Mesothelial cell of epicardium (in vitro differentiated cells): ENCODE measurements at regions not wholly inside any gene's neighbourhood (a gene's known extent, or its start where the extent isn't known, plus 50 kb on each side); places are given as distances from the start of the nearest gene placed in this dataset.

Source experiments
- DNase-seq, 2 experiments: peaks; one replicate each; pipeline ENCODE4 v3.0.0; 2021; ENCODE audit warnings: low spot score in 2 of 2; ENCODE audit not compliant: unreplicated experiment in 2 of 2
- H3K27ac Mint-ChIP-seq: 2 replicates; pipeline ENCODE4 v1.8.0; 2021; ENCODE audit warnings: mixed read lengths
- H3K27me3 Mint-ChIP-seq: 2 replicates; pipeline ENCODE4 v1.8.0; 2021; ENCODE audit warnings: low read depth, mixed read lengths
- H3K36me3 Mint-ChIP-seq: 2 replicates; pipeline ENCODE4 v1.8.0; 2021; ENCODE audit warnings: mixed read lengths
- H3K4me1 Mint-ChIP-seq: 2 replicates; pipeline ENCODE4 v1.8.0; 2021; ENCODE audit warnings: mixed read lengths
- H3K4me3 Mint-ChIP-seq: 2 replicates; pipeline ENCODE4 v1.8.0; 2021; ENCODE audit warnings: mild to moderate bottlenecking, moderate library complexity, mixed read lengths
- H3K9me3 Mint-ChIP-seq: 2 replicates; pipeline ENCODE4 v1.8.0; 2021; ENCODE audit warnings: mixed read lengths
- TF ChIP-seq, protein P1 (sequence below): fragments of 200-600 bp; sonication (generic); IDR thresholded peaks from one replicate; pipeline ENCODE4 v1.5.0; 2021; ENCODE audit warnings: antibody characterized with exemption; ENCODE audit not compliant: unreplicated experiment

- Mint-ChIP-seq H3K4me3 (no peak overlapping the region), H3K27me3 (no peaks in the 10 kb centered on the region), H3K27ac (no peak overlapping the region), H3K4me1 (no peaks in the 10 kb centered on the region), H3K9me3 (peaks cover 25% of the 10 kb centered on the region), H3K36me3 (peaks cover 5% of the 10 kb centered on the region)
- TF ChIP-seq, protein P1, sequence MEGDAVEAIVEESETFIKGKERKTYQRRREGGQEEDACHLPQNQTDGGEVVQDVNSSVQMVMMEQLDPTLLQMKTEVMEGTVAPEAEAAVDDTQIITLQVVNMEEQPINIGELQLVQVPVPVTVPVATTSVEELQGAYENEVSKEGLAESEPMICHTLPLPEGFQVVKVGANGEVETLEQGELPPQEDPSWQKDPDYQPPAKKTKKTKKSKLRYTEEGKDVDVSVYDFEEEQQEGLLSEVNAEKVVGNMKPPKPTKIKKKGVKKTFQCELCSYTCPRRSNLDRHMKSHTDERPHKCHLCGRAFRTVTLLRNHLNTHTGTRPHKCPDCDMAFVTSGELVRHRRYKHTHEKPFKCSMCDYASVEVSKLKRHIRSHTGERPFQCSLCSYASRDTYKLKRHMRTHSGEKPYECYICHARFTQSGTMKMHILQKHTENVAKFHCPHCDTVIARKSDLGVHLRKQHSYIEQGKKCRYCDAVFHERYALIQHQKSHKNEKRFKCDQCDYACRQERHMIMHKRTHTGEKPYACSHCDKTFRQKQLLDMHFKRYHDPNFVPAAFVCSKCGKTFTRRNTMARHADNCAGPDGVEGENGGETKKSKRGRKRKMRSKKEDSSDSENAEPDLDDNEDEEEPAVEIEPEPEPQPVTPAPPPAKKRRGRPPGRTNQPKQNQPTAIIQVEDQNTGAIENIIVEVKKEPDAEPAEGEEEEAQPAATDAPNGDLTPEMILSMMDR: no peak
- DNase-seq: no peak
Observed at GRCh38 chr13:65488606-65489005, 1741.5 kb downstream of the PCDH9 start.

- Mint-ChIP-seq H3K4me1 (peaks cover 11% of the 10 kb centered on the region), H3K4me3 (no peak overlapping the region), H3K9me3 (peaks cover 20% of the 10 kb centered on the region), H3K27me3 (no peaks in the 10 kb centered on the region), H3K27ac (no peak overlapping the region), H3K36me3 (peaks cover 6% of the 10 kb centered on the region)
- TF ChIP-seq, protein P1: no peak
- DNase-seq: no peak
Observed at GRCh38 chr13:65479692-65480091, 1750.4 kb downstream of the PCDH9 start.

DNA sequence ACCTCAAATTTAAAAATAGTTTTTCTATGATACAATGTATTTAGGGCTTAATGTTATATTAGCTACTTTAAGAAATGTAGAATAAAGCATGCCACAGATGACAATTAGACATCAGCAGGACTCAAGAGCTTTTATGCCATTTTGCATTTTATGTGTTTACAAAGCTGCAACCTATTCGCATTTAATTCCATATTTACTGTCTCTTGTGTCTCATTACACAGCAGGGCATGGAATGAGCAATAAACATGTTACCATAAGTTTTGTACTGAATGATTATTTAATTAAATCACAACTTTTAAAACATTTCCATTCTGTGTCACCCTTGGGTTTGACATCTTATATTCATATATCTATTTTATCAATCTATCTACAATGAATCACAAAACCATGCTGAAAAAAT lies 1756.9 kb downstream of the PCDH9 start:
- Mint-ChIP-seq H3K36me3 (no peaks in the 10 kb centered on the region), H3K4me3 (no peak overlapping the region), H3K27me3 (no peaks in the 10 kb centered on the region), H3K27ac (no peak overlapping the region), H3K9me3 (peaks cover 26% of the 10 kb centered on the region), H3K4me1 (peaks cover 9% of the 10 kb centered on the region)
- TF ChIP-seq, protein P1: no peak
- no peak for DNase-seq

DNA sequence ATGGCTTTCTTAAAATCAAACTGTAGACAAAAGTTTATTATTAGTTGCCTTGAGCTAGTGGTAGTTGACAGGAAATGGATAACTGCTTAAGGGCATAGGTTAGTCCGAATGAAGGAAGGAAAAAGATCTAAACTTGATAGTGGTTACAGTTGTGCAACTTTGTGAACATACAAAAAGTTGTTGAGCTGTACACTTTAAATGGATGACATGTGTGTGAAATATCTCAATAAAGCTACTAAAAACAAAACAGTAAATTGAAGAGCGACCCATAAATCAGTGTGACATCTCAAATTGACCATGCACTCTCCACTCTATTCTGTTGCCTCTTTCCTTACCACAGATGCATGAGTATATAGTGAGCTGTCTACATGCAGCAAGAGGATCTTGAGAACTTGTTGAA lies 1757.8 kb downstream of the PCDH9 start:
- no peak overlapping the region for H3K4me3 Mint-ChIP-seq
- H3K9me3 Mint-ChIP-seq: peaks cover 26% of the 10 kb centered on the region
- no peak for DNase-seq
- H3K4me1 Mint-ChIP-seq: peaks cover 9% of the 10 kb centered on the region
- TF ChIP-seq, protein P1: no peak
- no peaks in the 10 kb centered on the region for H3K27me3 Mint-ChIP-seq
- H3K27ac Mint-ChIP-seq: no peak overlapping the region
- no peaks in the 10 kb centered on the region for H3K36me3 Mint-ChIP-seq

DNA sequence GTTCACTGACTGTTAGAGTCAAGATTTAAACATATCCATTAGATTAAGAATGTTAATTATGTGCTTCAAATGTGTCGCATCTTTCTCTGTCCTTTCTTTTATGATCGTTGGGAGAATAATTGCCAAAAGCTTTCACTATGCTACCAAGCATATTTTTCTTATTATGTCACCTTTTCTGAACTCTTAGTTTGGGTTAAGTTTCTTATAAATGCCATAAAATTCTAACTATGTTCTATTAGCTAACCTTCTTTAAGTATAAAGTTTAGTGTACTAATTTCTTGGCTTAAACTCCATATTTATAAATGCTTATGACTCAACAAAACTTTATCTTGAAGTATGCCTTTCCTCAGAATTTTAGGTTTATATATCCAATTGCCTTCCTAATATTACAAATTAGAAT lies 1759.4 kb downstream of the PCDH9 start:
- Mint-ChIP-seq H3K4me3 (no peak overlapping the region), H3K9me3 (peaks cover 33% of the 10 kb centered on the region), H3K27ac (peak overlapping the region; percentile 50), H3K4me1 (peaks cover 9% of the 10 kb centered on the region), H3K36me3 (peaks cover 4% of the 10 kb centered on the region), H3K27me3 (no peaks in the 10 kb centered on the region)
- DNase-seq: no peak
- TF ChIP-seq, protein P1: no peak

- DNase-seq: no peak
- Mint-ChIP-seq H3K36me3 (peaks cover 10% of the 10 kb centered on the region), H3K4me3 (no peak overlapping the region), H3K4me1 (peaks cover 9% of the 10 kb centered on the region), H3K9me3 (peaks cover 32% of the 10 kb centered on the region), H3K27ac (no peak overlapping the region), H3K27me3 (no peaks in the 10 kb centered on the region)
- TF ChIP-seq, protein P1: no peak
Observed at GRCh38 chr13:65468628-65469027, 1761.5 kb downstream of the PCDH9 start.
